ENCODE measurements at regions not wholly inside any gene's neighbourhood (a gene's known extent, or its start where the extent isn't known, plus 50 kb on each side); places are given as distances from the start of the nearest gene placed in this dataset.

DNA sequence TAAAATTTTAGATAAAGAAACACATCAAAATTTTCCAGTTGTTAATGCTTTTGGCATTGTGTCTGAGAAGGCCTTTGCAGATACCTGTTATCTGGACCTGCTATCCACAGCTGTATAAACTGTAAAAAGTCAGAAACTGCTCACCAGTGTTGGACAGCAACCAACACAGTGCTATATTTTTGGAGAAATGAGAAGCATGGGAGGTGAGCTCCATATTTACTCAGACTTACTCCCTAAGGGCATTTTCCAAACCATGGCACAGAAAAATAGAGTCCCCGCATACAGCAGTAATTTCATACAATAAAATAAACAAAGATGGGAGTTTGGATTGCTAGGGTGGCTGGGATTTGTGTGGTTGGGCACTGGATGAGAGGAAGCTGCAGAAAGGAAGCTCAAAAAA lies 136.3 kb upstream of the GLI3 start:
- no peak for DNase-seq (ENCODE audit: low read depth in 3 of 3)

DNA sequence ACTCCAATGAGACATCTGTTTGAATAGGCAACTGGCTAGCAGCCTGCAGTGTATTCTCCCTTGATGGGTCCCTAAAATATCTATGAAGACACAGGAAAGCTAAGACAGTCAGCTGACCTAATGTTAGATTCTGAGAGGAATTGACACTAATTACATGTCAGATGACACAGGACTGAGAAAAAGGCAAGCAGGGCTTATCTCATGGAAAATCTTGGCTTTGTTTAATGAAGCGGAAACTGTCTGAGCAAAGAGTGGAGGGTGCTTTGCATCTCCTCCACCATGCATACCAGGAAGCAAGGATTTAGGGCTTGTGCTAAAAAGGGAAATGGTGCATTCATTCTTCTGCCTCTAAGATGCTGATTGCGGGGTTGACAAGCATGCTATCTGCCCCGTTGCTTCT lies 135.5 kb upstream of the GLI3 start:
- DNase-seq (ENCODE audit: low read depth in 3 of 3) = no peak

DNA sequence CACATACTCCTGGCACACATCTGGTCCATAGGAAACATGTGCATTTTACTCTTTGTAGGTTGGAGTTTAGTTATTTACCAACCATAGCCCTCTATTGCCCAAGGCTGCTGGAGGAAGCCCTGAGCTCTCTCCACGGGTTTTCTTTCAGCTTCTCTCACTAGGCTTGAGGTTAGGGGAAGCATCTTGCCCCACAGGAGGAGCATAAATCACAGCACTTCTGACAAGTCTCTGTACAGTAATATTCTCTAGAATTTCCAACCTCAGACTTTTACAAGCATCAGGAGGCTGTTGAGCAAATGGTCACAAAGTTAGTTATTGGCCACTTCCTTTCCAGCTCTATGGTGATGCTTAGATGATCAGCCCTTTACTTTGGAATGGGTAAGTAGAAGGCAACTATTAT lies 122.9 kb upstream of the GLI3 start:
- DNase-seq (ENCODE audit: low read depth in 3 of 3) = no peak

DNA sequence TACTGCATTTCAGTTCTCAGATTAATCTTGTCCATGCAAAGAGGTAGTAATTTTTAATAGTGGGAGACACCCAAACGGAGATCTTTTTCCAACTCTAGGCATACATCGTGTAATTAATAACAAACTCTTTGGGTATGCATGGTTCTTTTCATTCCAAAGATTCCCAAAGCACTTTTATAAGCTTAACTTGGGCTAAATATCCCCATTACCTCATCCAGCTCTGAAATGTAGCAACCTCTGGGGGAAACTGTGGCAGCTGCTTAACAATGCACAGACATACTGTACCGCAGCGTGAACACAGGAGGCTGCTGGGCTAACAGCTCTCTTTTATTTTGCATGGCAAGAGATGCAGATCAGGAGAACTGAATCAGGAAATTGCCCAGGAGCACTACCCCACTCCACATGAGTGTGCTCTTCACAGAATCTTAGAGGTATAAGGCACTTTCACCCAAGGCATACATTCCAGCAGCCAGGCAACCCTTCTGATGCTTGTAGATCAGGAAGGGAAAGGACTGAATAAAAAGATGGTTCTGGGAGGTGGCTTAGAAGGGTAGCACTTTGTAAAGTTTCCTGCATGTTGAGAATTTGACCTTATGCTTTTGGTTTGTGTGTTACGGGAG lies 114.4 kb upstream of the GLI3 start:
- no peak for DNase-seq (ENCODE audit: low read depth in 3 of 3)

DNA sequence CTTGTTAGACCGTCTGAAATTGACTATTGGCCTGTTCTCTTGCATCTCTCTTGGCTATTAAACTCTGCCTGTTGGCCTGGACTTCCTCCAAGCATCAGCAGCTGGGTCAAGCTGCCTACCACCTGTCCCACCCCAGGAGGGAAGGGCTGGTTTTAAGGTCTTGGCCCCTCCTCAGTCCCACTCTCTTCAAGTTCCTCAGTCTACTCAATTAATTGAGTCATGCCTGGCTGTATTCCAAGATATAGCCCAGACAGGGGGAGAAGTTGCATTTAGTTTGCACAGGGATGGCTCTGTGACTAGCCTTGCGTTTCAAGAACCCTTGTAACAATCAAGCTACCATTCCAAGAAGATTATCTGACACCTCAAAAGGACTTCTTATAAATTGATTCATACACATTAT lies 113.8 kb upstream of the GLI3 start:
- no peak for DNase-seq (ENCODE audit: low read depth in 3 of 3)

DNA sequence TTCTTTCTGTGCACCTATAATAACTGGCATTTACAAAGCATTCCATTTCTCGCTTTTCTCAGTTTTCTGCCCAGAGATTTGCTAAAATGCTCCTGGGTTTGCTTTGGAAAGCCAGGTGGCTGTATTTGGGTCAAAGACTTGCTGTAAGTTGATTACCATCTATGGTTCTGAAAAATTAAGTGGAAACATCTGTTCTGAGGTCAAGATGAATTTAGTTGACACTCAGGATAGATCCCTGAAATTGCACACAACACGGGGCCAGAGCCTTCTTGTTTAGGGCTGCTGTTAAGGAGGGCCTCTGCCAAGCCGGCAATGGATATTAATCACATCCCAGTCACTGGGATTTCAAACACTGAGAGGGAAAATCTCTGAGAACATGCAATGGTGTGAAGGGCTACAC lies 111.6 kb upstream of the GLI3 start:
- DNase-seq (ENCODE audit: low read depth in 3 of 3) = no peak

DNA sequence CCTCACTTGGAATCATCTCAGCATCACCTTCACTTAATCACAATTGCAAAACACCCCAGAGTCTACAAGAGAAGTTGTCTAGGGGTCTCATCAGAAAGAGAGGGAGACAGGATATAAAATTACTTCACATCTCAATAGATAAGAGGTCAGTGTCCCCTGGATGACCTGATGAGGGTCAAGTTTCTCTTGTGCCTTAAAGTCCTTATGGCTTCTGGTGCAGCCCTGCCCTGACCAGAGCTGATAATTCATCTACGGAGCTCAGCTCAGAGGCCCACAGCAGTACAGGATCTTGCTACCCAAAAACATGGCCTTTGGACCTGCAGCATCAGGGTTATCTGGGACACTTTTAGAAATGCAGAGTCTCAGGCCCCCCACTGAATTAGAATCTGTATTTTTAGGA lies 111.1 kb upstream of the GLI3 start:
- no peak for DNase-seq (ENCODE audit: low read depth in 3 of 3)

DNA sequence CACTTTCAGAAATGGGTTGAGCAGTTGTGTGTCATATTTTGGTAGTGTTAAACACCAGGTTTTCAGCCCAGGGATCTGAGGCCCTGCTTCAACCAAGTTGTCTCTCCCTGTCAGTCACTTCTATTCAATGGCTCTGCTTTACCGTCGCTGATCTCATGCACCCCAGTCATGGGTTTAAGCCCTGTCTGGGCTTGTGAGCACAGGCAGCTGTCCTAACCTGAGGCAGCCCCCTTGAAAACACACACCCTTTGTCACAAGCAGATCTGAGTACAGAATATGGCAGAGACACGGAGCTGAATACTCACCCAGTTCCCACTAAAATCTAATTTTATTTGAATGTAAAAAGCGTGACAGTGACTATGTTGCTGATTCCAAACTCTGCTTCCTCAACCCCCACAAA lies 110.6 kb upstream of the GLI3 start:
- DNase-seq (ENCODE audit: low read depth in 3 of 3) = no peak

DNA sequence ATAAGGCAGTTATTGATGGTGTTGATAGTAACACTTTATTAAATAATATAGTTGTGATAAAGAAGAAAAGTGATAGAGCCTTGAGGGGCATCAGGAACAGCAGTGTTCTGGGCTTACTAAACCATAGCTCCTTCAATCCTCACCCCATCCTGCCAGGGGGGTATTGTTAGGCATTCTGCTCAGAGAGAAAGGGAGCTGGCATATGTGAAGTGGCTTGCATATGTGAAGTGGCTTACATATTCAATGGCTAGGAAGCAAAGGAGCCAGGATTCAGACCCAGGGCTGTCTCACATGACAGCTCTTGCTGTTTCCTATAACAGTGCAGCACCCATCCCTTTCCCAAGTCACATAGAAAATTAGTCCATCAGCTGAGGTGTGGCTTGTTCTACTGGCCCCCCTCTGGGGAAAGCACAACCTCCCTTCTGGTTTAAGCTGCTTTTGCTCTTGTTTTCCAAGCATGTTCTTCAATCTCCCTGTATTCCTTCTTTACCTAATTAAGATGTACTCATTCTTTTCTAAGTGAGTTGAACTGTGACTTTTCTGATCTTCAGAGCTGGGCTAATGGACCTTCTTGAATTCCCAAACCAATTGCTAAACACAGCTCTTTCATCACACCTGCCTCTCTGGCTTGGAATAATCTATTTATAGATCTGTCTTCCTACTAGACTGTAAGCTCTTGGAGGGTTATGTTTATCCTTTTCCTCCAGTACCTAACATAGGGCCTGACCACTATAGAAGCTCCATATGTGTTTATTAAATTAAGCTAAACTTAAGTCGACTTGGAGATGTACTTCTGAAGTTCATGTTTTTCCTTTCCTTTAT lies 108.7 kb upstream of the GLI3 start:
- no peak for DNase-seq (ENCODE audit: low read depth in 3 of 3)

DNA sequence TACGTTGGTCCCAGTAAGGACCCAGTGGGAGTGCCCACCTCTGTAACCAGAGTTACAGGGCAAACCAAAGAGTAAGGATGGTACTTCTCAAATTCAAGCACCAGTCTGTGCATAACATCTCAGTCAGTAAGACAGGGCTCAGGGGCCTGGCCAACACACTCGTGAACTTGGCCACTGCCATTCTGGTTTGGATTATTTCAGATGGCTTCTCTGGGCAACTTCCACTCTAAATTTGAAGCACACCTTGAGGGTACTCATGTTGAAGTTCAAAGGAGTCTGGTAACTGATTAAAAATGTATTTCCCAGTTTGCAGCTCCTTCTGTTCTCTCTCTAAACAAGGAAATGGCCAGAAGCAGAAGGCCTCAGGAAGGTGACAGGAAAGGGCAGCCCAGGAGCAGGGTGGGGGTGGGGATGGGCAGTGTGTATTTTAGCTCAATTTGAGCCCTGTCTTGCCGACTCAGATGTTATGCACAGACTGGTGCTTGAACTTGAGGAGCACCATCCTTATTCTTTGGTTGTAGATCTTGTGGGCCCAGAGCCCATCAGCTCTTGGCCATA lies 107.3 kb upstream of the GLI3 start:
- no peak for DNase-seq (ENCODE audit: low read depth in 3 of 3)

DNA sequence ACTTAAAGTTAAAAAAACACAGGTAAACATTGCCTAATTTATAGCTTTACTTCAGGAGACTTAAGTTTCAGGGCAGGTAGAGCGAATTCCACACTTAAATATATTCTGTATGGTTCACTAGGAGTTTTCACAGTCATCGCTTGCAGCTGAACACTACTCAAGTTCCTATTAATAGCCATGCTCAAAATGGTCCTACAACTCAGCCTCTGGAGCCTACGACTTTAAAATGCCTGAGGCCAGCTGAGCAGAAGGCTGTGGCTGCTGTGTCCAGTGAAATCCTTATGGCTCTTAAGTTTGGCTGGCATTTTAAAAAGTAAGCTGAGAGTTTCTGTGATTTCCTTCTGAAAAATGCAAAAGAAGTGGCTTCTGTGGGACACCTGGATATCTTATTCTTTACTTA lies 105.4 kb upstream of the GLI3 start:
- no peak for DNase-seq (ENCODE audit: low read depth in 3 of 3)

DNA sequence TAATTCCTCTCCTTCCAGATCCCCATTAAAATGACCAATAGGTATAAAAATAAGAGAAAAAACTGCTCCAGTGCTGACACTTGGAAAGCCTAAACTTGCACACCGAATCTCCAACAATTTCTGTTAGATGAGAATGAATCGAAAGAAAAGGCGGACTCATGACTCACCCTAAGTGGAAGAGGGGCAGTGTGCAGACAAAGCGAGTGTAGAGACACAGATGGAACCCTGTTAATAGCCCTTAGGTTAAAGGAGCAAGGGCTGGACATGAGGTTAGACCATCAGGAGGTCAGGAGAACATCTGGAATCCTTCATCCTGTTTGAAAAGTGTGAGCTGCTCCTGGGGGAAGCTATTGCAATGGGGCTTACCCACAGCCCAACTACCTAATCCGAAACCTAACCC lies 103.4 kb upstream of the GLI3 start:
- DNase-seq (ENCODE audit: low read depth in 3 of 3) = no peak

DNA sequence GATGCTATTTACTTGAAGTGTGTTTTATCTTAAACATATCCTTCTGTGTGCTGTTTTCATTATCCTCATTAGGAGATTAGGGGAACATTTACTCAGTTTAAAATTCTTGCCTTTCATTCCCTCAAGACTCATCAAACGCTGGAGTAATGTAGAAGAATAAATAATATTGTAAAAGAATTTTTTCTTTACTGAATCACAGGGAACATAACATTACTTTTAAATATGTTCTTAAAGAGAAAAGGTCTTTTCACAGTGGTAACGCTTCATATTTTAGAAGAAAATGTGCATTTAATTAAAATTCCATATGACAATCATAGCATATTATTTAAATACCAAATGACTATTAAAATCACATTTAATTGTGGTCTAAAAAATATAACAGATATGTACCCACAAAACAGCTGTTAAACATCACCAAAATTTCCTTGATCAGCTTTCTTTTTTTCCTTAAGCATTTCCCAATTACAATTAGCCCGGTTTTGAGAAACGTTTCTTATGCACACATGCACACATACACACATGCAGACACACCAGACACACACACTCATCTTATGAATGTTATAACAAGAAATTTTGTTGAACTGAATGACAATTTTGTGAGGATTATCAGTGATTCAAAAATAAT lies 102.0 kb upstream of the GLI3 start:
- DNase-seq (ENCODE audit: low read depth in 3 of 3) = no peak

DNA sequence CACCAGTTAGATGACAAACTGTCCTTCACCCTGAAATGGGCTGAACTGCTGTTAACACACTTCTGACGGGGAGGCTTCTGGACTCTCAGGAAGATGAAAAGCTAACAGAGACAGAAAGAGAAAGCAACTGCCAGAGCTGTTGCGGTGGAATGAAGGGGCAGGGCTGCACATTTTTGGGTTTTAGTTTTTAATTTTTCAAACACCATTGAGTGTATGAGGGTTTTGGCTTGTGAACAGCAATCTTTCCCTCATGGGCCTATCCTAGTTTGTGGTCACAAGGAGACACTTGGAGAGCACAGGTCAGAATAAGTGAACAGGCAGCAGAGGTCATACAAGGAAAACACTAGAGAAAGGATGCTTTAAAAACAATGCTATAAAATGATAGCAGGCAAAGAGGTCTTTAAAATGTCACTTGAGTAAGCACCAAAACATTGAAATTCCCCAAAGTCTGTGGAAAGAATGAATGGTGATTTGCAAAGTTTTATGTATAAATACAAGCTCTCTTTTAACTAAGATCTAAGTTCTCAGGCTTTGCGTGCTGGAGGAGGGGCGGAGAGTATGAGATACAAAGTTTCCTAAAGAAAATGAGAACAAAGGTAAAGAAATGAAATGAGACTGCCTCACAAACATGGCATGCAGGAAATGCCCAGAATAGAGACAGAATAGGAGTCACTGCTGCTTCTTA lies 101.4 kb upstream of the GLI3 start:
- DNase-seq (ENCODE audit: low read depth in 3 of 3) = no peak

DNA sequence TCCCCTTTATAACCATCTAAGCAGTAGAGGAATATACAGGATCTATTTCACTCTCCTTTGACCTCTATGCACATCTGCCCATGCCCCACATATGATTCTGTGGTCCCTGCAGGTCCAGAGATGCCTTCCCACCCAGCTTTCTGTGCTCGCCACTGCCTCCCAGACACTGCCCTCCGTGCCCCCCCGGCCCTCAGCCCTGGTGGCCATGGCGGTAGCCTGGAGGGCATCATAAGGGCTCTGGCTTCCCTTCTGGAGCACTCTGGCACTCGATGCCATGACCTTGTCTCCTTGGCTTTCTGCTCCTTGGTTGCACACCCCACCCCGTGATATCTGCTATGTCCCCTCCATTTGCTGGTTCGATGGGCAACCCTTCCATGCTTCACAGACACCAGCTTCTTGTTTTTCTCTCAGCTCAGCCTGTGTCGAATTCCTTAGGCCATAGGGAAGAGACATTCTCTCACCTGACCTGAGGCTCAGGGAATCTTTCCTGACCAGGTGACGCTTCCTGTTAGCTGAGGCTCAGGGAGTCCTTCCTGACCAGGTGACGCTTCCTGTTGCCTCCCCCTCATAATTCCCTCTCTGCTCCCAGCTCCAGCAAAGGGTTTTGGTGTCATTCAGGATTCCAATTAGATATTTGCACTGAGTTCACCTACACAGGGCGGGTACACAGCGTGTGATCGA lies 100.4 kb upstream of the GLI3 start:
- DNase-seq (ENCODE audit: low read depth in 3 of 3) = no peak

DNA sequence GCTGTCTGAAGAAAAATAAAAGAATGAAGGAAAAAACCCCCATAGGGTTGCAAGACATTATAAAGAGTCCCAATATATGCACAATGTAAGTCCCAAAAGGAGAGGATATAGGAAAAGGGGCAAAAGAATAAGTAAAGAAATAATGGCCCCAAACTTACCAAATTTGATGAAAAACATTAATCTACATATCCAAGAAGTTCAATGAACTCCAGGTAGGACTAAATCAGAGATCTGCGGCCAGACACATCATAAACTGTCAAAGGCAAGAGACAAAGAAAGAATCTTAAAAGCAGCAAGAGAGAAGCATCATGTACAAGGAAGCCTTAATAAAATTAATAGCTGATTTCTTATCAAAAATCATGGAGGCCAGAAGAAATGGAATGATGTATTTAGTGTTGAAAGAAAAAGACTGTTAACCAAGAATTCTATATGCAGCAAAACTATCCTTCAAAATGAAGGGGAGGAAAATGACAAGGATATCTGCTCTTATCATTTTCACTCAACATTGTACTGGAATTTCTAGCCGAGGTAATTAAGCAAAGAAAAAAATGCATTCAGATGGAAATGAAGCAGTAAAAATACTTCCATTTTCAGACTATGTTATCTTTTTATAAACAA lies 95.7 kb upstream of the GLI3 start:
- no peak for DNase-seq (ENCODE audit: low read depth in 3 of 3)

DNA sequence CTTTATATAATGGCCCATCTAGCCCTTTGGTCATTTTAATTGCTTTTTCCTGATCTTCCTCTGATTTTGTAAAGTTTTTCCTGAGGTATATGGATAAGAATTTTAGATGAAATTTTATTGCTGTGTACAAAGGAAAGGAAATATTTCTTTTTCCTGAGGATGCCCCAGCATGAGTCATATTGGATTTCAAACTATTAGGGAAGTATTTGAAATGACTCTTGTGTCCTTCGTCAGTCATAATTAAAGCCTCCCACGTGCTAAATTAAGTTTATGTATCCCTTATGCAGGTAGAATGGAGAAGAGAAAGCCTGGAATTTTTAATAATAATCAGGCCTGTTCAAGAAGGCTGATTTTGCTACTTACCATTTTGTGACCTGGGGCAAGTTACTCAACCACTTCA lies 82.6 kb upstream of the GLI3 start:
- DNase-seq (ENCODE audit: low read depth in 3 of 3) = no peak

DNA sequence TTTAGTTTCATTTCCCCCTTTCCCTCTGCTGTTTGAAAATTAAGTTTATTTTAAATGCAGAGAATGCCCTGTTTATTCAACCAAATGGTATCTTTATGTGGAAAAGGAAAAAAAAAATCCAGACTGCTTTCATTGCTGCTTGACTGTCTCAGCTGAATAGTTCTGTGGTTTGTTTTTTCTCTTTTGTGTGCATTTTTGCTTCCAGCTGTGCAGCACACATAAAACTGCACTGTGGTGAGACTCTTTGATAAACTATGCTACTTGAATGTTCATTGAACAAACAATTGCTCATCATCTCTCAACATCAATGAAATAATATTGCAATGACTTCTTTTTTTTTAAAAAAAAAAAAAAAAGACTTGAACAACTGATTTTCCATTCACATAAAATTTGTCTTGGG lies 78.6 kb upstream of the GLI3 start:
- DNase-seq (ENCODE audit: low read depth in 3 of 3) = no peak

DNA sequence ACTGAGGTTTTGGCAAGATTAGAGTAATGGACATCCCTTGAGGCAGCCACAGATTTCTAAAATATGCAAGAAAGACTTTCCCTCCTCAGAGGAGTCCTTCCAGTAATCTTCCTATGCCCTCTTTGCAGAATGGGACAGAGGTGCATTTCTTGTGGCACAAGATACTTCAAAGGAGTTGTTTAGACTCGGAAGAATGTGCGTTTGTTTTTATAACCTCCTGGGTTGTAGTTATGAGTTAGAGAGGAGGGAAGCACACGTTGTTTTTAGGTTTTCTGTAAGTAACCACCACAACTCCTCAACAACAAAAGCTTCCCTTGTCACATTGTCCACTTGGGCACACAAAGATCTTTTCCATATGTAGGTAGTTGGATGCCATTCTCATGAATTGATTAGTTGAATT lies 78.1 kb upstream of the GLI3 start:
- no peak for DNase-seq (ENCODE audit: low read depth in 3 of 3)

DNA sequence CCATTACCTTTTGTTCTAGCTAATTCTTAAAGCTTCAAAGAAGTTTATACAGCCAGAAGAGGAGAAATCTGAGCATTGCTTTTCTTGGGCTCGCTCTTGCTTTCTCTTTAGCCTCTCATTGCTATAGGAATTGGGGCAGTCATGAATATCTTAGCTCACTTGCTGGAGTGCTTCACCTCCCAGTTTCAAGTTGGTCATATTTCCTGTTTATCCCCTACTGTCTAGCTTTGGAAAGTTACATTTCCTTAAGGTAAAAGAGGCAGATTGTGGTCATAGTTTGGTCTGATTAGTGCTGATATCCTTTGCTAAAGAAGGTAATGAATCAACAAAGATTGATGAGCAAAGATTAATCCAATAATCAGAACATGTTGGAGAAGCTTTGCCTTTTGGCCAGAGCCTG lies 77.7 kb upstream of the GLI3 start:
- no peak for DNase-seq (ENCODE audit: low read depth in 3 of 3)

DNA sequence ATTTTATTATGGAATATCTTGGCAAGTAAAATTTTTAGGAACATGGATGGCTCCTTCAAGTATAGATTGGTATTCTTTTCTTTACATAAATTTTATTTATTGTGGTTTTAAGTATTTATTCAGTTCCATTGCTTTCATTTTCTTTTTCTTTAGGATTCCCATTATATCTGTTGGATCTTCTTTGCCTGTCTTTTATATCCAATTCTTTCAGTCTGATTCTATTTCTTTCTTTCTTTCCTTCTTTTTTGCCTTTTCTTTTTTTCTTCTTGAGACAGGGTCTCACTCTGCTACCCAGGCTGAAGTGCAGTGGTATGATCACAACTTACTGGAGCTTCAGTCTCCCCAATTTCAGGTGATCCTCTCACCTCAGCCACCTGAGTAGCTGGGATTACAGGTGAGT lies 74.2 kb upstream of the GLI3 start:
- no peak for DNase-seq (ENCODE audit: low read depth in 3 of 3)
